Astrocyte of the spinal cord (primary cell): ENCODE measurements at regions not wholly inside any gene's neighbourhood (a gene's known extent, or its start where the extent isn't known, plus 50 kb on each side); places are given as distances from the start of the nearest gene placed in this dataset.

Source experiments
- DNase-seq: peaks from one replicate; pipeline ENCODE4 v3.0.0; 2011; ENCODE audit warnings: low read depth, low spot score
- H3K4me3 ChIP-seq: 2 replicates; pipeline ENCODE4 v1.5.1; 2011; ENCODE audit warnings: low read depth, mild to moderate bottlenecking, low read length, moderate library complexity
- in situ Hi-C: cut with HindIII; loops from 2 replicates; pipeline ENCODE4 v1.10.0; 2017; ENCODE audit warnings: low sequenced_read_pairs
- TF ChIP-seq, protein P1 (sequence below): IDR thresholded peaks from 2 replicates; pipeline ENCODE4 v1.5.1; 2012; ENCODE audit warnings: low read depth, mild to moderate bottlenecking, low read length, inconsistent platforms

DNA sequence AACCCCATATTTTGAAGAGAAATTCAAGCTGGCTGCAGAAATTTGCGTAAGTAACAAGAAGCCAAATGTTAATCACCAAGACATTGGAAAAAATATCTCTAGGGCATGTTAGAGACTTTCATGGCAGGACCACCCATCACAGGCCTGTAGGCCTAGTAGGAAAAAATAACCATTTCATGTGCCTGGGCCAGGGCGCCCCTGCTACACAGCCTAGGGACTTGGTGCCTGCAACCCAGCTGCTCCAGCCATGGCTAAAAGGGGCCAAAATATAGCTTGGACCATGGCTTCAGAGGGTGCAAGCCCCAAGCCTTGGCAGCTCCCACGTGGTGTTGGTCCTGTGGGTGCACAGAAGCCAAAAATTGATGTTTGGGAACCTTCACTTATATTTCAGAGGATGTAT is 167.7 kb upstream of the NMUR2 start:
- TF ChIP-seq, protein P1, sequence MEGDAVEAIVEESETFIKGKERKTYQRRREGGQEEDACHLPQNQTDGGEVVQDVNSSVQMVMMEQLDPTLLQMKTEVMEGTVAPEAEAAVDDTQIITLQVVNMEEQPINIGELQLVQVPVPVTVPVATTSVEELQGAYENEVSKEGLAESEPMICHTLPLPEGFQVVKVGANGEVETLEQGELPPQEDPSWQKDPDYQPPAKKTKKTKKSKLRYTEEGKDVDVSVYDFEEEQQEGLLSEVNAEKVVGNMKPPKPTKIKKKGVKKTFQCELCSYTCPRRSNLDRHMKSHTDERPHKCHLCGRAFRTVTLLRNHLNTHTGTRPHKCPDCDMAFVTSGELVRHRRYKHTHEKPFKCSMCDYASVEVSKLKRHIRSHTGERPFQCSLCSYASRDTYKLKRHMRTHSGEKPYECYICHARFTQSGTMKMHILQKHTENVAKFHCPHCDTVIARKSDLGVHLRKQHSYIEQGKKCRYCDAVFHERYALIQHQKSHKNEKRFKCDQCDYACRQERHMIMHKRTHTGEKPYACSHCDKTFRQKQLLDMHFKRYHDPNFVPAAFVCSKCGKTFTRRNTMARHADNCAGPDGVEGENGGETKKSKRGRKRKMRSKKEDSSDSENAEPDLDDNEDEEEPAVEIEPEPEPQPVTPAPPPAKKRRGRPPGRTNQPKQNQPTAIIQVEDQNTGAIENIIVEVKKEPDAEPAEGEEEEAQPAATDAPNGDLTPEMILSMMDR: no peak
- DNase-seq: no peak
- no peak overlapping the region for H3K4me3 ChIP-seq
- in situ Hi-C loops: no loop called here

DNA sequence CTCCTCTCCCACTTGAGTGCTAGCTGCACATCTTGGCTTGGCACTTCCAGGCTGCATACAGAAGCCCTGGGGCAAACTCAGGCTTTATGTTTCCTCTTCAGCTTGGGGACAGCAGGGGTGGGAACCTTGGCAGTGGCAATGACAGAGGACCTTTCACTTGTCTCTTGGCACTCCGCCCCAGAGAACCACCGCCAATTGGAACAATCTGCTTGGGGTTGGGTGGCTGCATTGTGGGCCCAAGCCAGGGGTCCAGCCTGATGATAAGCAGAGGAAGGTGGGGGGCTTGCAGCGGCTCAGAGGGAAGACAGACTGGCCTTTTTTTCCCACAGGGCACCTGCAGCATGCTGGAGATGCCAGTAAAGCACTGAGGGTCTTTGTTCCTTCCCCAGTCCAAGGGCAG is 179.0 kb upstream of the NMUR2 start:
- TF ChIP-seq, protein P1: no peak
- in situ Hi-C loops: no loop called here
- no peak overlapping the region for H3K4me3 ChIP-seq
- DNase-seq: no peak

DNA sequence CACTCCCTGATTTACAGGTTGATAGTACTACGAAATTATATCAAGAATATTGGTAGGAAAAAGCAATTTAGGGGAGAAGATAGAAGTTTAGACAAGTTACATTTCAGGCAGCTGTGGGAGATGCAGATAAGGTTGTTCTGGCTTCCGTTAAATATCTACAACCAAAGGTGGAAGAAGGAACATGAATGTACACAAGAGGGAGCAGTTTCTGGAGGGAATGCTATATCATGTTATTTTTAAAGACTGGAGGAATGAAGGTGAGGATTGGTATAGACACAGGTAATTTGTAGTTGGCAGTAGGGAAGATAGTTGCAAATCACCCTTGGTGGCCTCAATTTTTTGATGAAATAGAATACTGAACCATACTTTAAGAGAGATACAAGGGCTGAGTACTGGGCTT is 187.3 kb upstream of the NMUR2 start:
- no peak for DNase-seq

DNA sequence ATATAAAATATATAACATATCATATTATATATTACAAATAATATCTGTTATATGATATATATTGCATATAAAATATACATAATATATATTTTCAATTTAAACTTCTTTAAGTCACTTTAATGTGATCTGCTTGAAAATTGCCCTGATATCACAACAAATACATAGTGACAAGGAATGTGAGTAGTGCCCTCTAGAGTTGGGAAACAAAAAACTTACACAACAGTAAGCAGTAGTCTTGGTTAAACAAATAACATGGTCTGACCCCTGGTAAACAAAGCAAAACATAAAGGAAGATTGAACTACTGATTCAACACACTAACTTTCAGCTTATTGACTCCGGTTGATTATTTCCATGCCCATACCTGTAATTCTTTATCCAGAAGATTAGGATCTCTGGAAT is 188.3 kb upstream of the NMUR2 start:
- in situ Hi-C loops: no loop called here
- TF ChIP-seq, protein P1: no peak
- DNase-seq: no peak

More for the DNA sequence above, 187.3 kb upstream of the NMUR2 start:
- TF ChIP-seq, protein P1: no peak
- no peak overlapping the region for H3K4me3 ChIP-seq
- in situ Hi-C loops: no loop called here

DNA sequence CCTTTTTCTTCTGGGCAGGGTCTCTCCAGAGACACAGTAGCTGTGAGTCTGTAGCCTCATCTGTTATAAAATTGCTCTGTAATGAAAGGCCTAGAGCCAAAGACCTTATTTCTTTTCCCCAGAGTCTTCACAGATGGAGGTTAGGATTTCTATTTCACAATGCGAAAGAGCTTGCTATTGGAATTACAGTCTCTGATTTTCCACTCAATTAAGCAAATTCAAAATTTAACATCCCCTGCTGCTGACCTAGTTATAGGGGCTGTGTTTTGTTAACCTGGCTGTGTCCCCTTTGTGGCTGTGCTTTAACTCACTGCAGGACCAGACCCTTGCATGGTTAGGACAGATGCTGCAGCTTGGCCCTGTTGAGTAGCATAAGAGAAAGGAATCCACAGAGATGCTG is 190.3 kb upstream of the NMUR2 start:
- TF ChIP-seq, protein P1: no peak
- H3K4me3 ChIP-seq: no peak overlapping the region
- in situ Hi-C loops: no loop called here
- DNase-seq: no peak

More for the DNA sequence above, 188.3 kb upstream of the NMUR2 start:
- no peak overlapping the region for H3K4me3 ChIP-seq

DNA sequence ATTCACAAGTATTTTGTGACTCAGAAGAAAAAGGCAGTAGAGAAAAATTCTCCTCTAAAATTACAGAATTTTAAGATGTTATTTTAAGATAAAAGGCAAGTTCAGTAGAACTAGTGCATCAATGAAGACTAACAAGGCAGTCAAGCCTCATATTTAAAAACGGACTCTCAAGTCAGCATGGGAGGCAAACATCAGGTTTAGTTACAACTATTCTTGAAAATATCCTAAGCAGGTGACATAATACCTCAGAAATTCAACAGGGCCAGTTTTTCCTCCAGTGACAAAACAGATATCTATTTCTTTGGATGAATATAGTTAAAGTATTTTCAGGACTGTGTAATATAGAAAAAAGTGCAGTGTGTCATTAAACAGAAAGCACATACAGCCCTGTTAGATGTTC is 194.0 kb upstream of the NMUR2 start:
- in situ Hi-C loops: no loop called here
- H3K4me3 ChIP-seq: no peak overlapping the region
- no peak for DNase-seq
- TF ChIP-seq, protein P1: no peak
